ENCODE measurements at regions not wholly inside any gene's neighbourhood (a gene's known extent, or its start where the extent isn't known, plus 50 kb on each side); places are given as distances from the start of the nearest gene placed in this dataset.

DNA sequence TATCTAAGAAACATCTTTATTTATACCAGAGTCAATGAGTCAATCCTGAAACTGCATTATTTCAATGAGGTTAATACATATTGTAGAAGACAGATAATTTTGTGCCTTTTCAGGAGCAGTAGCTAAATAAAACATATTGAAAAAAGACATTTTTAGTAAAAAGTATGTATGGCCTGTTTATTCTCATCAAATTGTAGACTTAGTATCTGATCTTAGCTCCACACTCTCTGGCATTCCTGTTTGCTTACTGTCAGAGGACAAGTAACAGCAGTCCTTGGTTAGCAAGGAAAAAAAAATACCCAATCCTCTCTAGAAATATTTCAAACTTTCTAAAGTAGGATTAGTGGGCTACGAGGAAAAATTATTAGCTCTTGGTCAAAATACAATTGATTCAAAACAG, 50.5 kb upstream of the GUCY1A1 start:
- DNase-seq (ENCODE audit: low read depth) = no peak
- no peak overlapping the region for H3K4me3 ChIP-seq (ENCODE audit: low read length)
- TF ChIP-seq, protein P1, sequence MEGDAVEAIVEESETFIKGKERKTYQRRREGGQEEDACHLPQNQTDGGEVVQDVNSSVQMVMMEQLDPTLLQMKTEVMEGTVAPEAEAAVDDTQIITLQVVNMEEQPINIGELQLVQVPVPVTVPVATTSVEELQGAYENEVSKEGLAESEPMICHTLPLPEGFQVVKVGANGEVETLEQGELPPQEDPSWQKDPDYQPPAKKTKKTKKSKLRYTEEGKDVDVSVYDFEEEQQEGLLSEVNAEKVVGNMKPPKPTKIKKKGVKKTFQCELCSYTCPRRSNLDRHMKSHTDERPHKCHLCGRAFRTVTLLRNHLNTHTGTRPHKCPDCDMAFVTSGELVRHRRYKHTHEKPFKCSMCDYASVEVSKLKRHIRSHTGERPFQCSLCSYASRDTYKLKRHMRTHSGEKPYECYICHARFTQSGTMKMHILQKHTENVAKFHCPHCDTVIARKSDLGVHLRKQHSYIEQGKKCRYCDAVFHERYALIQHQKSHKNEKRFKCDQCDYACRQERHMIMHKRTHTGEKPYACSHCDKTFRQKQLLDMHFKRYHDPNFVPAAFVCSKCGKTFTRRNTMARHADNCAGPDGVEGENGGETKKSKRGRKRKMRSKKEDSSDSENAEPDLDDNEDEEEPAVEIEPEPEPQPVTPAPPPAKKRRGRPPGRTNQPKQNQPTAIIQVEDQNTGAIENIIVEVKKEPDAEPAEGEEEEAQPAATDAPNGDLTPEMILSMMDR (conservative IDR thresholded peaks at IDR 0.05; ENCODE audit: low read depth, low read length) = no peak

DNA sequence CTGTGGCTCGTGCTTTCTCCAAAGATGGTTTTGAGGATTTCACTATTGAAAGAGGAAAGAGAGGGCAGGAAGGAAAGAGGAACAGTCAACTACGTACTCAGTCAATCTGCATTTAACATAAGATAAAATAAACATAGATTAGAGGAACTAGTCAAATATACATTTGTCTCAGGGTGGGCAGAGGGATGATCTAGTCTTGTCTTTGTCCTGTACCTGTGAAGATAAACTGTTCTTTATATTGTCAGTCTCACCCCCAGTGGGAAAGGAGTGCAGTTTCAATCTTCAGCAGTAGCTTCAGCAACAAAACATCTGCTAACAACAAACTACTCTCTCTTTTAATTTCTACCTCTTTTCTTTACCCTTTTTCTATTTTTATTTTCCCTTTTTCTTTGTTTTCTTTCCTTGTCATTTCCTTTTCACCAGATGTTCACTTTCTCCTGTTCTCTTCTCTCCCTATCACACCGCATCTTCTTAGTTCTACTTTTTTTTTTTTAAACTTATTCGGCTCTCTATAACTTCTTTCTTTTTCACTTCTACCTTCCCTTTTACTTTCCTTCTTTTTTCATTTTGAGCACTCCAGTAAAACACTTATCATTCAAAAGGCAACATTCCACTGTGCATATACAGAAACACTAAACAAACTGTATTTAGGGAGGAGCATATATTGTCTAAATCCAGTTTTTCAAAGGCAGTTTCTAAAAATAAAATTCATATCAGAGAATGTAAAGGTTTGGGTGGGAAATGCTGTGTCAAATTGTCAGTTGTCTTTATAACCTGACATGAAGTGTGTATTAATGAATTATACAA, 51.4 kb upstream of the GUCY1A1 start:
- DNase-seq (ENCODE audit: low read depth) = no peak
- TF ChIP-seq, protein P1 (conservative IDR thresholded peaks at IDR 0.05; ENCODE audit: low read depth, low read length) = no peak
- no peak overlapping the region for H3K4me3 ChIP-seq (ENCODE audit: low read length)

DNA sequence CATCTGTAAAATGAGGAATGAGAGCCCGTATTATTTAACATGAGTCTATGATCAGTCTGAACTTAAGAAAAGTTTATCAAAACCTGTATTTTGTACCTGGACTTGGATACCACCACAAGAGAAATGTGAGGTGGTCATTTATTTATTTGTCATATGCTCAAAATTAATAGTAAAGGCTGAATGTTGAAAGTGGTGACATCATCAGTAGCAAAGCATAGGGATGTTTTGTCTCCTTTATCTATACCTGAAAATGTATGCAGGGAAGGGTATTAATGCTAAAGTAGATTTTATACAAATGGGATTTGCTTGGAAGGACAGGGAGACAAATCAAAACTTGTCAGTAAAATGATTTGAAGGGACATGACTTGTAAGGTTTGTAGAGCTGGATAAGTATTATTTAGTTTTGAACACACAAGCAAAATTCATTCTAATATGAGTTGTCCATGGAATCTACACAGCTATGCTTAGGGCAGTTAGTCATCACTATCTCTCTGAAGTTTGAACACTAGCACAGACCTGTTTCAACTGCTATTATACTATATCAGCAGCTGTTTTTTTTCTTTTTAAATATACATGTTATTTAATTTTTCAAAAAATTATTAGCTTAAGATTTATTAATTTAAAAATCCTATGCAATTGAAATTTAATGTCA, 52.4 kb upstream of the GUCY1A1 start:
- H3K4me3 ChIP-seq (ENCODE audit: low read length) = no peak overlapping the region
- TF ChIP-seq, protein P1 (conservative IDR thresholded peaks at IDR 0.05; ENCODE audit: low read depth, low read length) = no peak
- no peak for DNase-seq (ENCODE audit: low read depth)

DNA sequence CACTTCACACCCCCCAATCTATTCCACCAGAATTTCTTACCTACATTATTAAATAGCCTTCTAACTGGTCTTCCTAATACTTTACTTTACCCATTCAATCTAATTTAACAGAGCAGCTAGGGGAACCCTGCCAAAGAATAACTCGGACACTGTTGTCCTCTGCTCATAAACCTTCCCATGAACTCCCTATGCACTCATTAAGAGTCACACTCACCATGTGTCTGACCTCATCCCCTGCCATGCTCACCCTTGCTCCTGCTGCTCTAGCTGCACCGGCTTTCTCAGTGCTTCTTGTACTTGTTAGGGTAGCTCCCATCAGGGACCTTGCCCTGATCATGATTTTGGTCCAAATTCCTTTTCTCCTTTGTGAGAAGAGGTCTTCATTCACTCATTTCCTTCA, 54.6 kb upstream of the GUCY1A1 start:
- no peak overlapping the region for H3K4me3 ChIP-seq (ENCODE audit: low read length)
- TF ChIP-seq, protein P1 (conservative IDR thresholded peaks at IDR 0.05; ENCODE audit: low read depth, low read length) = no peak
- DNase-seq (ENCODE audit: low read depth) = no peak

DNA sequence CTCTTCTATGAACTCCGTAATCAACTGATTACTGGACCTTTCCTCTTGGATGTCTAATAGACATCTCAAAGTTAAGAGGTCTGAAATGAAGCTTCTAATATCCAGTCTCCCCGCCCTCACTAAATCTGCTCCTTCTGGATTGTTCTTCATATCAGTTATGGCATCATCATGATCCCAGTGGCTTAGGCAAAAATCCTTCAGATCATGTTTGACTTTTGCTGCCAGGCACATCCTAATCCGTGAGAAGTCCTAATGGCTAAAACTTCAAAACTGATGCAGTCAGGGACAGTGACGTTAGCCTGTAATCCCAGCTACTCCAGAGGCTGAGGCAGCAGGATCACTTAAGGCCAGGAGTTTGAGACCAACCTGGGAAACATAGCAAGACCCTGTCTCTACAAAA, 55.1 kb upstream of the GUCY1A1 start:
- TF ChIP-seq, protein P1 (conservative IDR thresholded peaks at IDR 0.05; ENCODE audit: low read depth, low read length) = no peak
- no peak overlapping the region for H3K4me3 ChIP-seq (ENCODE audit: low read length)
- no peak for DNase-seq (ENCODE audit: low read depth)

DNA sequence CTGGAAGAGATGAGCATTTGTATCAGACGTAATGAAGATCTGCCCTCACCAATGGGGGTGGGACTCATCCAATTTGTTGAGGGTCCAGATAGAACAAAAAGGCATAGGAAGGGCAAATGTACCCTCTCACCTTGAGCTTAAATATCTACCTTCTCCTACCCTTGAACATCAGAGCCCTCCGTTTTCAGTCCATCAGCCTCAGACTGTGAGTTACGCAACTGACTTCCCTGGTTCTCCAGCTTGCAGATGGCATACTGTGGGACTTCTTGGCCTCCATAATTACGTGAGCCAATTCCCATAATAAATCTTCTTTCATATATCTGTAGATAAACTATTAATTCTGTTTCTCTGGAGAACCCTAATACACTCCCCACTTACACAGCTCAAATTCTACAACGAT, 56.5 kb upstream of the GUCY1A1 start:
- H3K4me3 ChIP-seq (ENCODE audit: low read length) = no peak overlapping the region
- TF ChIP-seq, protein P1 (conservative IDR thresholded peaks at IDR 0.05; ENCODE audit: low read depth, low read length) = no peak
- no peak for DNase-seq (ENCODE audit: low read depth)

Data from retinal pigment epithelial cell (primary cell).